HG03571 (cell line): ENCODE measurements at regions not wholly inside any gene's neighbourhood (a gene's known extent, or its start where the extent isn't known, plus 50 kb on each side); places are given as distances from the start of the nearest gene placed in this dataset.
"Not testable (repeated sequence)": the region's sequence is repeated elsewhere in the genome, so short reads cannot be mapped to it uniquely, and the experiment has no call there.

Experiments used
- ATAC-seq: cut with Tn5 transposase; IDR thresholded peaks from one replicate; pipeline ENCODE4 v1.9.1; 2021; ENCODE audit not compliant: unreplicated experiment

DNA sequence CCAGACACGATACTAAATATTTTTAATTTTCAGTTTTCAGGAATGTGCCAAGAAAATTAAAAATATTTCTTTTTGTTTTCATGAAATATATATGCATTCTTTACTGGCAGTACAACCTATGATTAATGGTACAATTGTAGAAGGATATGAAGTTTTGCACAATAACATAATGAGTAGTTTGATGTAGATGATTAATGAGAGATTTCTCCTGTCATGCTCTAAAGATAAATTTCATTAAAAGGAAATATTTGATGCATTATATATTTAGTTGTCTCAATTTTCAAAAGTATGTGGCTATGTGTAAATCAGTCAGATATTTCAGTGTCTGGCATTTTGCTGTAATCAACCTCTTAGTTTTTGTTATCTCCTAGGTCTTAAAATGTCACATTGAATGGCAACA, 940.2 kb upstream of the MDGA2 start:
- no peak for ATAC-seq

DNA sequence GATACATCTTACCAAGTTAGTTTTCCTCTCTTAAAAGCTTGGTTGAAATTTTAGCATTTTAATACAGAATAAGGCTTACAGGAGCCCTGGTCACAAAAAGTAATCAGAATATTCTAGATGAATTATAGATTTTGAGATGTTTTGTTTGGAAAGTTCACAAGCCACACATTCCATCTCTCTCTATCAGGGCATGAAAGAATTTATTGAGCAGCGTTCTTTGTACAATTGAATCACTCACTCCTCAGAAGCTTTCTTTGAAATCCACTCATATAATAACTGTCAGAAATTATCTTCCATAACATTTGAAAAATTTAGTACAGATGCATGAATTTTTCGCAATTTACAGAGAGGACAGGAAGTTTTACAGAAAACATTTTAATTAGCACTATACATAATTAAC, 938.6 kb upstream of the MDGA2 start:
- no peak for ATAC-seq

GRCh38 chr14:48606960-48607359, 931.6 kb upstream of the MDGA2 start:
- not testable (repeated sequence) for ATAC-seq

DNA sequence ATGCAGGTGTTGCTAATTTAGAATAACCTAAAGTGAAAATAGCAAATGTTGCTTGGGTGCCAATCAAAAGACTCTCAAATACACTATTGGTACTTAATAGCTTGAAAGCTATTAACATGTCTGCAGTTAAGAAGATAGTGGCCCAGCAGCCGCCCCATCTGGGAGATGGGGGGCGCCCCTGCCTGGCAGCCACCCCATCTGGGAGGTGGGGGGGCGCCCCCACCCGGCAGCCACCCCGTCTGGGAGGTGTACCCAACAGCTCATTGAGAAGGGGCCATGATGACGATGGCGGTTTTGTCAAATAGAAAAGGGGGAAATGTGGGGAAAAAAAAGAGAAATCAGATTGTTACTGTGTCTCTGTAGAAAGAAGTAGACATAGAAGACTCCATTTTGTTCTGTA, 923.1 kb upstream of the MDGA2 start:
- no peak for ATAC-seq

DNA sequence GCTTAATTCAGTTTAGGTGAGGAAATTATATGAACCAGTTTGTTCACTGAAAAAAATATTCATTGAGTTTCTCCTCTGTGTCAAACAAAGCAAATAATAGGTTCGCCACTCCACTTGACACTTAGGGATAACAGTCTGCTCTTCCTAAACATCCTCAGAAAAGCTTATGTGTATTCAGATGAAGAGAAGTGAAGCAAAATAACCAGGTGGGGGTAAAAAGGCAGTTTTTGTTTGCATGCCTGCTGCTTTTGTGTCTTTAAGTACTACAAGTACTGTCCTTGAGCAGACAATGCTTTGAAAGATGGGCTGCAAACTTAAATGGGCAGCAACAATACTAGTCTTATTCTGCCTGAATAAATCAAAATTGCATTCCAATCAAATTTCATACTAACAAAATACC, 910.7 kb upstream of the MDGA2 start:
- no peak for ATAC-seq

GRCh38 chr14:48584031-48584430, 908.6 kb upstream of the MDGA2 start:
- peak; percentile 71 for ATAC-seq

DNA sequence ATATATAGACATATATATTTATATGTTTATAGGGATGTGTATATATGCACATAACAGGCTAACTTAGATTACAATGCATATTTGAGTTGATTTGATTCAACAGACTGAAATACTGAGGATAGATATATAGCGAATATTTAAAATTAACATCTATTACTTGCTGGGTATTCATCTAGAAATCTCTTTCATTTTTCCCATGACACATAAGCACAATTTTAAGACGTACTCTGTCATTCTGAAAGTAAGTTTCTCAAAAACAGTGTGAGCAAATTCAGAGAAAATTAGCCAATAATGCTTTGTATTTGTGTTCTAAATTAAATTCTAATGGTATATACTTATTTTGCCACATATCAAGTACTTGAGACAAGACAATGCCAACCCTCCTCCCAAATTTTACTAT, 907.5 kb upstream of the MDGA2 start:
- no peak for ATAC-seq

GRCh38 chr14:48580692-48581091, 905.3 kb upstream of the MDGA2 start:
- no peak for ATAC-seq

GRCh38 chr14:48575772-48576171, 900.4 kb upstream of the MDGA2 start:
- ATAC-seq, result no peak

- no peak for ATAC-seq
These were observed 893.3 kb upstream of the MDGA2 start for GRCh38 chr14:48568688-48569087.

GRCh38 chr14:48568252-48568651, 892.8 kb upstream of the MDGA2 start:
- no peak for ATAC-seq

DNA sequence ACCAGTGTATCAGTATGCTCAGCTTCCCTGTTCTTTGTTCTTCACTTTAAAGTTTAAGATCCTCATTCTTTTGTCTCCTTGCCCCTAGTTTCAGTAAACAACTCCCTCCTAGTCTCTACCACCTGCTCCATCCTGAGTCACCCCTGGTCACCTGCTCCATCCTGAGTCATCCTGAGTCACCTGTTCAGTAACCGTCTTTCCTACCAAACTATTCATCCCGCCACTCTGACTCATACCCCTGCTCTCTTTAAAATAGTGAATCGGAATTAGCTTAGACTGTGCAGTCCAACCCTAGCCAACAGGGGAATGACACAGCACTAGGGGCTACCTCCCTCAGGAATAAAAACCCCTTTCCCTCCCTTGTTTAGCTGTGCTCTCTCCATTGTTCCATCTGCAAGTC, 888.1 kb upstream of the MDGA2 start:
- no peak for ATAC-seq

DNA sequence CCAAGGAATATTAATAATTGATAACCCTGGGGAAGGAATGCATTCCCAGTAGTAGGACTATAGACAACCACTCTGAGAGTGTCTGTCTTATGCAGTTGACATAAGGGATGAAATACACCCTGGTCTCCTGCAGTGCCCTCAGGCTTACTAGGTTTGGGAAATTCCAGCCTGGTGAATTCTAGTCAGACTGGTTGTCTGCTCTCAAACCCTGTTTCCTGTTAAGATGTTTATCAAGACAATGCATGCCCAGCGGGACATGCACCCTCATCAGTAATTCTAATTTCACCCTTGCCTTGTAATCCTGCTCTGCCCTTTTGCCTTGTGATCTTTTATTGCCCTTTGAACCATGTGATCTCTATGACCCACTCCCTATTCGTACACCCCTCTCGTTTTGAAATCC, 886.0 kb upstream of the MDGA2 start:
- not testable (repeated sequence) for ATAC-seq

GRCh38 chr14:48560421-48560820, 885.0 kb upstream of the MDGA2 start:
- ATAC-seq, result no peak

DNA sequence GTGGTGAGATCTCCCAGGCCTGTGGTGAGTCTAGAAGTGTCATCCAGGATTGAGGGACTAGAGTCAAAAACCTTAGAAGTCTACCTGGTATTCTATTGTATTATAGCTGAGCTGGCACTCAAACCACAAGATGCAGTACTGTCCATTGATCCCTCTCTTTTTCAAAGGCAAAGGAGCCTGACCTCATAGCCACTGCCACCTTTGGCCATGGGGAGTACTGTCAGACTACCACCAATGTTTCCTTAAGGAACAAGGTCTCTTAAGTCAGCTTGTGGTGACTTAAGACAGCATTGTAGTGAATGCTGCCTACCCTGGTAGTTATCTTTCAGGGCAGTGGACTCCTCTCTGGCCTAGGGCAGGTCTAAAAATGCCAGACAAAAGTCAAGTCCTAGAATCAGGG, 878.0 kb upstream of the MDGA2 start:
- no peak for ATAC-seq

- no peak for ATAC-seq
These were observed 871.6 kb upstream of the MDGA2 start for GRCh38 chr14:48546996-48547395.

- no peak for ATAC-seq
These were observed 862.2 kb upstream of the MDGA2 start for GRCh38 chr14:48537600-48537999.

DNA sequence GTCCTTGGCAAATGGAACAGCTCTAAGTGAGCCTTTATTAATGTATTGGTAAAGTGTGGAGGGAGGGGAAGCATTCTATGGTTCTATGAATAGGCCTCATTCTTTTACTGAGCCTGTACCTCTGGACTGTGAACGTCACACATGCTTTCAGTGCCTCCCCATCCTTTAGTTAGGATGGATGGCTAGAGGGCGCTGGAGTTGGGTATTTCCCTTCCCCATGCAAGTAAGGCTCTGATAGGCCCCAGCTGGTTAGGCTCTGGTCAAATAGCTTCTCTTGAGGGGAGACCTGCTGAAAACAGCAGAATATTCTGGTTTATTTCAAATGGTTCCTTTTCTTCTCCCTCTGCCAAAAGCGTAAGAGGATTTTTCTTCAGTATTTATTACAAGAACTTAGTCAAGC, 860.9 kb upstream of the MDGA2 start:
- no peak for ATAC-seq

GRCh38 chr14:48527832-48528231, 852.4 kb upstream of the MDGA2 start:
- no peak for ATAC-seq

- no peak for ATAC-seq
These were observed 850.9 kb upstream of the MDGA2 start for GRCh38 chr14:48526307-48526706.

- no peak for ATAC-seq
These were observed 829.5 kb upstream of the MDGA2 start for GRCh38 chr14:48504921-48505320.

DNA sequence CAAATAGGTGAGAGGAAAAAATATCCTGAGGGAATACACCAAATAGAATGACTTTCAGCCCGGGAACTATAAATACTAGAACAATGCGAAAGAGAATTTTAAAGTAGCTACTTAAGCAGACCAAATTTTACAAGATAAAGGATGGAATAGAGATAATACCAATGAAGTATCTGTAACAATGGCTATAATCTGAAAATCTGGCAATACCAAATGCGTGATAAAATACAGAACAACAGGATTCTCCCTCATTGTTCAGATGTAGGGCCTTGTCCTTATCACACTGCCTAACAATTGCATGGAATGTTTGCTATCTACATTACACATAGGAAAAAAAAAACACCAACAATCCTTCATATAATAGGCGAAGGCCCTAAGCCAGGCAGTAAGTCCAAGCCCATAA, 815.4 kb upstream of the MDGA2 start:
- ATAC-seq, result no peak

DNA sequence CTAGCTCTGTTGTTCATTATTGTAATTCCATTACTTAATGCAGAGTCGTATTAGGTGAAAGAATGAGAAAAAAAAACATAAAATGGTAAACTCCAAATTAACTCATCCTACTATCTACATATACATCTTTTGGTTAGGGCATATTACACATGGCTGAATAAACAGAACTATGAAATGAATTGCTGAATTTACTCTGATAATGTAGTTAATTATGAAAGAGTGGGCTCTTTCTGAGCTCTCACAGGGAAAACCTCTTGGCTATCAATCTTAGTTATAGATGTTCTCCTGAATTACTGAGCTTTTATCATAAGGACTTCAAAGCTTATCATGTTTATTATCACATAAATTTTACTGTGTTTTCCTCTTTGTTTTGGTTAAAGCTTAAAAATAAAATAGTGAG, 798.5 kb upstream of the MDGA2 start:
- ATAC-seq, result no peak

DNA sequence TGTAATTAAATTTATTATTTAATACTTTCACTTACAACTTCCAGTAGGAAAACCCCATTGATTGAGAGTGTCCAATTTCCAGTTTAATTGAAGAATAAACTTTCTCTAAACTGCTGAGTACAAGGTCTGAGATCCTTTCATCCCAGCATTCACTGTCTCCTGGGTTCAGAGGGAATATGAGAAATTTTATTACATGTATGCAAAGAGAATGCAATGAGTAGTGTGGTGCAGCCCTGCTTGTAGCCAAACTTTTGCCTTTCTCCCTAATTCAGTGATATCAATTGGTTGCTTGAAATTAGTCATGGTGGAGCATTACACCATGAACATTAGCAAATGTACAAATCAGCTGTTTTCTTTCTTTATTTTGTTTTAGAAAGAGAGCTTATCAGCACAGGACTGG, 780.6 kb upstream of the MDGA2 start:
- ATAC-seq, result no peak
